ENCODE measurements at regions not wholly inside any gene's neighbourhood (a gene's known extent, or its start where the extent isn't known, plus 50 kb on each side); places are given as distances from the start of the nearest gene placed in this dataset.

GRCh38 chr18:54717673-54718407 is 110.4 kb upstream of the RAB27B start:
- H3K4me2 ChIP-seq (ENCODE audit: low read length): peak overlapping the region; percentile 60
- H3K4me3 ChIP-seq (ENCODE audit: low read length): peak overlapping the region; percentile 37
- no peaks in the 10 kb centered on the region for H3K36me3 ChIP-seq (ENCODE audit: insufficient read depth, low read length)
- H3K27me3 ChIP-seq (ENCODE audit: control insufficient read depth, insufficient read depth, low read length): no peaks in the 10 kb centered on the region
- H3K9ac ChIP-seq (ENCODE audit: low read depth, low read length): peak overlapping the region; percentile 5
- no peaks in the 10 kb centered on the region for H3K9me3 ChIP-seq (replicated peaks; ENCODE audit: low read length)
- peaks cover 19% of the 10 kb centered on the region for H3K4me1 ChIP-seq (ENCODE audit: control insufficient read depth, insufficient read depth, low read length)

GRCh38 chr18:54718408-54718773 is 109.9 kb upstream of the RAB27B start:
- Histone ChIP-seq H3K9ac (ENCODE audit: low read depth, low read length) (no peak overlapping the region), H3K4me1 (ENCODE audit: control insufficient read depth, insufficient read depth, low read length) (peaks cover 14% of the 10 kb centered on the region), H3K4me3 (ENCODE audit: low read length) (peak overlapping the region; percentile 37), H3K4me2 (ENCODE audit: low read length) (peak overlapping the region; percentile 60), H3K9me3 (replicated peaks; ENCODE audit: low read length) (no peaks in the 10 kb centered on the region), H3K27me3 (ENCODE audit: control insufficient read depth, insufficient read depth, low read length) (no peaks in the 10 kb centered on the region), H3K36me3 (ENCODE audit: insufficient read depth, low read length) (no peaks in the 10 kb centered on the region)

- Histone ChIP-seq H3K27me3 (ENCODE audit: control insufficient read depth, insufficient read depth, low read length) (no peaks in the 10 kb centered on the region), H3K9me3 (replicated peaks; ENCODE audit: low read length) (no peaks in the 10 kb centered on the region), H3K4me3 (ENCODE audit: low read length) (no peak overlapping the region), H3K36me3 (ENCODE audit: insufficient read depth, low read length) (no peaks in the 10 kb centered on the region), H3K9ac (ENCODE audit: low read depth, low read length) (no peak overlapping the region), H3K4me2 (ENCODE audit: low read length) (no peak overlapping the region), H3K4me1 (ENCODE audit: control insufficient read depth, insufficient read depth, low read length) (peaks cover 12% of the 10 kb centered on the region)
Measured at GRCh38 chr18:54720620-54721019, 107.7 kb upstream of the RAB27B start.

GRCh38 chr18:54726143-54726542 is 102.1 kb upstream of the RAB27B start:
- H3K9ac ChIP-seq (ENCODE audit: low read depth, low read length): no peak overlapping the region
- H3K36me3 ChIP-seq (ENCODE audit: insufficient read depth, low read length): no peaks in the 10 kb centered on the region
- no peak overlapping the region for H3K4me3 ChIP-seq (ENCODE audit: low read length)
- H3K4me1 ChIP-seq (ENCODE audit: control insufficient read depth, insufficient read depth, low read length): no peaks in the 10 kb centered on the region
- no peaks in the 10 kb centered on the region for H3K9me3 ChIP-seq (replicated peaks; ENCODE audit: low read length)
- no peaks in the 10 kb centered on the region for H3K27me3 ChIP-seq (ENCODE audit: control insufficient read depth, insufficient read depth, low read length)
- H3K4me2 ChIP-seq (ENCODE audit: low read length): no peak overlapping the region

GRCh38 chr18:54734059-54734458 is 94.2 kb upstream of the RAB27B start:
- Histone ChIP-seq H3K9ac (ENCODE audit: low read depth, low read length) (no peak overlapping the region), H3K4me2 (ENCODE audit: low read length) (no peak overlapping the region), H3K27me3 (ENCODE audit: control insufficient read depth, insufficient read depth, low read length) (no peaks in the 10 kb centered on the region), H3K4me3 (ENCODE audit: low read length) (no peak overlapping the region), H3K36me3 (ENCODE audit: insufficient read depth, low read length) (no peaks in the 10 kb centered on the region), H3K4me1 (ENCODE audit: control insufficient read depth, insufficient read depth, low read length) (peaks cover 29% of the 10 kb centered on the region), H3K9me3 (replicated peaks; ENCODE audit: low read length) (no peaks in the 10 kb centered on the region)

- no peaks in the 10 kb centered on the region for H3K9me3 ChIP-seq (replicated peaks; ENCODE audit: low read length)
- no peaks in the 10 kb centered on the region for H3K36me3 ChIP-seq (ENCODE audit: insufficient read depth, low read length)
- no peak overlapping the region for H3K4me2 ChIP-seq (ENCODE audit: low read length)
- H3K27me3 ChIP-seq (ENCODE audit: control insufficient read depth, insufficient read depth, low read length): no peaks in the 10 kb centered on the region
- H3K9ac ChIP-seq (ENCODE audit: low read depth, low read length): no peak overlapping the region
- H3K4me1 ChIP-seq (ENCODE audit: control insufficient read depth, insufficient read depth, low read length): peaks cover 50% of the 10 kb centered on the region
- H3K4me3 ChIP-seq (ENCODE audit: low read length): no peak overlapping the region
Measured at GRCh38 chr18:54736981-54737380, 91.3 kb upstream of the RAB27B start.

GRCh38 chr18:54737986-54738385 is 90.3 kb upstream of the RAB27B start:
- H3K27me3 ChIP-seq (ENCODE audit: control insufficient read depth, insufficient read depth, low read length): no peaks in the 10 kb centered on the region
- no peak overlapping the region for H3K4me2 ChIP-seq (ENCODE audit: low read length)
- H3K4me1 ChIP-seq (ENCODE audit: control insufficient read depth, insufficient read depth, low read length): peaks cover 58% of the 10 kb centered on the region

GRCh38 chr18:54739476-54739875 is 88.8 kb upstream of the RAB27B start:
- Histone ChIP-seq H3K4me2 (ENCODE audit: low read length) (no peak overlapping the region), H3K9me3 (replicated peaks; ENCODE audit: low read length) (no peaks in the 10 kb centered on the region), H3K4me3 (ENCODE audit: low read length) (no peak overlapping the region), H3K4me1 (ENCODE audit: control insufficient read depth, insufficient read depth, low read length) (peaks cover 56% of the 10 kb centered on the region), H3K27me3 (ENCODE audit: control insufficient read depth, insufficient read depth, low read length) (no peaks in the 10 kb centered on the region), H3K36me3 (ENCODE audit: insufficient read depth, low read length) (no peaks in the 10 kb centered on the region), H3K9ac (ENCODE audit: low read depth, low read length) (no peak overlapping the region)

More at GRCh38 chr18:54737986-54738385, 90.3 kb upstream of the RAB27B start:
- H3K4me3 ChIP-seq (ENCODE audit: low read length): no peak overlapping the region
- H3K36me3 ChIP-seq (ENCODE audit: insufficient read depth, low read length): no peaks in the 10 kb centered on the region
- no peak overlapping the region for H3K9ac ChIP-seq (ENCODE audit: low read depth, low read length)
- no peaks in the 10 kb centered on the region for H3K9me3 ChIP-seq (replicated peaks; ENCODE audit: low read length)

GRCh38 chr18:54740136-54740846 is 88.0 kb upstream of the RAB27B start:
- H3K4me2 ChIP-seq (ENCODE audit: low read length): peak overlapping the region; percentile 15
- H3K4me1 ChIP-seq (ENCODE audit: control insufficient read depth, insufficient read depth, low read length): peaks cover 56% of the 10 kb centered on the region
- no peak overlapping the region for H3K4me3 ChIP-seq (ENCODE audit: low read length)
- H3K9me3 ChIP-seq (replicated peaks; ENCODE audit: low read length): no peaks in the 10 kb centered on the region
- H3K27me3 ChIP-seq (ENCODE audit: control insufficient read depth, insufficient read depth, low read length): no peaks in the 10 kb centered on the region
- H3K9ac ChIP-seq (ENCODE audit: low read depth, low read length): no peak overlapping the region
- H3K36me3 ChIP-seq (ENCODE audit: insufficient read depth, low read length): no peaks in the 10 kb centered on the region

- H3K4me2 ChIP-seq (ENCODE audit: low read length): peak overlapping the region; percentile 24
- no peaks in the 10 kb centered on the region for H3K9me3 ChIP-seq (replicated peaks; ENCODE audit: low read length)
- no peaks in the 10 kb centered on the region for H3K36me3 ChIP-seq (ENCODE audit: insufficient read depth, low read length)
- no peaks in the 10 kb centered on the region for H3K27me3 ChIP-seq (ENCODE audit: control insufficient read depth, insufficient read depth, low read length)
- peaks cover 50% of the 10 kb centered on the region for H3K4me1 ChIP-seq (ENCODE audit: control insufficient read depth, insufficient read depth, low read length)
- no peak overlapping the region for H3K4me3 ChIP-seq (ENCODE audit: low read length)
- H3K9ac ChIP-seq (ENCODE audit: low read depth, low read length): no peak overlapping the region
Measured at GRCh38 chr18:54742120-54742519, 86.2 kb upstream of the RAB27B start.

GRCh38 chr18:54742659-54743604 is 85.3 kb upstream of the RAB27B start:
- H3K4me2 ChIP-seq (ENCODE audit: low read length): peak overlapping the region; percentile 24
- no peaks in the 10 kb centered on the region for H3K27me3 ChIP-seq (ENCODE audit: control insufficient read depth, insufficient read depth, low read length)
- peaks cover 42% of the 10 kb centered on the region for H3K4me1 ChIP-seq (ENCODE audit: control insufficient read depth, insufficient read depth, low read length)
- H3K4me3 ChIP-seq (ENCODE audit: low read length): no peak overlapping the region
- H3K9me3 ChIP-seq (replicated peaks; ENCODE audit: low read length): no peaks in the 10 kb centered on the region
- no peak overlapping the region for H3K9ac ChIP-seq (ENCODE audit: low read depth, low read length)
- no peaks in the 10 kb centered on the region for H3K36me3 ChIP-seq (ENCODE audit: insufficient read depth, low read length)

All from skeletal muscle satellite cell (primary cell).